ENCODE measurements at regions not wholly inside any gene's neighbourhood (a gene's known extent, or its start where the extent isn't known, plus 50 kb on each side); places are given as distances from the start of the nearest gene placed in this dataset.

DNA sequence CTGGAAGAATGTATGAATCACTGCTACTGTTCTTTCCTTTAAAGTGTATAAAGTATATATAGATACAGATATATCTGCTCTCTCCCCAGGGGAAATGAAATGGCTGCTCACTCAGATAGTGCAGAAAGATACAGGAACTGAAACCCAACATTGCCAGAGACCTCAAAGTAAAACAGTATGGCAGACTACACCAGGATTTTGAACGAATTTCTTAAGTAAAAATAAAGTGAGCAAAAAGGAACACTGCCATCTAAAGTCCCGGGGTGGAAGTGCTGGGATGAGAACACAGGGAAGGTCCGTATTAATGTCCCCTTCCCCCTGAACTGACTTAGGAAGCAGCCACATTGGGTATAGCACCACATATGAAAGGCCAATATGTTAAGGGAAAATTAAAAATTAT, 93.4 kb downstream of the TMA16 start:
- no peak overlapping the region for H3K4me3 Mint-ChIP-seq
- no peak overlapping the region for H2BK5ac ChIP-seq (ENCODE audit: insufficient read length, low read length)
- H2BK120ac ChIP-seq (ENCODE audit: low read depth, low read length, poor library complexity, severe bottlenecking) = no peak overlapping the region
- H3K18ac ChIP-seq (ENCODE audit: insufficient read length, low read depth, low read length) = no peak overlapping the region
- no peaks in the 10 kb centered on the region for H4K20me1 ChIP-seq (ENCODE audit: control insufficient read depth, insufficient read depth, insufficient read length)
- H3K79me1 ChIP-seq (ENCODE audit: insufficient read depth, low read depth, low read length, poor library complexity, severe bottlenecking) = no peaks in the 10 kb centered on the region
- H3T11ph ChIP-seq (ENCODE audit: low read length) = no peak overlapping the region
- DNase-seq = no peak
- no peak overlapping the region for H3K27ac ChIP-seq (ENCODE audit: insufficient read length, low read depth, low read length)
- H4K8ac ChIP-seq (replicated peaks; ENCODE audit: insufficient read length, low read depth, low read length) = no peak overlapping the region
- peaks cover 0 to 4% (median 0%) of the 10 kb centered on the region in 3 experiments; a peak in 1 of 7 replicates for H3K36me3 Mint-ChIP-seq (ENCODE audit: insufficient read depth in 1 of 3, low read depth in 3 of 3)
- H3K27me3 Mint-ChIP-seq (ENCODE audit: low read depth) = no peaks in the 10 kb centered on the region
- H2AFZ ChIP-seq (ENCODE audit: low read length) = no peak overlapping the region
- no peak overlapping the region for H3K4ac ChIP-seq (ENCODE audit: low read depth, low read length)
- TF ChIP-seq CTCF (conservative IDR thresholded peaks at IDR 0.05) = peak; percentile 58
- H2BK20ac ChIP-seq (ENCODE audit: low read depth, low read length, poor library complexity, severe bottlenecking) = no peak overlapping the region
- no peaks in the 10 kb centered on the region for H3K4me1 ChIP-seq (ENCODE audit: insufficient read depth, low read length)
- H2AK5ac ChIP-seq (ENCODE audit: insufficient read length, low read length) = no peak overlapping the region
- no peak overlapping the region for H3K56ac ChIP-seq (ENCODE audit: insufficient read length, low read depth, low read length)
- H3K23ac ChIP-seq (ENCODE audit: insufficient read length, low read depth, low read length) = no peak overlapping the region
- peaks cover 2 to 8% of the 10 kb centered on the region in 2 experiments; a peak in 2 of 5 replicates for H3K9me3 Mint-ChIP-seq
- no peak overlapping the region for H4K5ac ChIP-seq (ENCODE audit: insufficient read length, low read depth, low read length)
- H3K14ac ChIP-seq (ENCODE audit: insufficient read depth, low read length) = no peak overlapping the region
- H4K91ac ChIP-seq (ENCODE audit: insufficient read length, low read depth, low read length) = no peak overlapping the region
- H3K23me2 ChIP-seq (ENCODE audit: insufficient read length, low read depth, low read length, poor library complexity, severe bottlenecking) = no peaks in the 10 kb centered on the region
- H3K4me1 Mint-ChIP-seq = no peaks in the 10 kb centered on the region
- no peaks in the 10 kb centered on the region for H3K27me3 ChIP-seq (ENCODE audit: insufficient read depth, low read length)
- H3K9ac ChIP-seq (ENCODE audit: extremely low read depth, insufficient read length, low read length) = no peak overlapping the region
- no peak overlapping the region for H2BK12ac ChIP-seq (ENCODE audit: insufficient read length, low read depth, low read length)
- H3K9me3 ChIP-seq (ENCODE audit: control insufficient read depth, low read depth, low read length) = no peaks in the 10 kb centered on the region
- H2BK15ac ChIP-seq (ENCODE audit: low read depth, low read length) = no peak overlapping the region
- no CpG with 5 or more reads among the region's 3 CpGs for WGBS (ENCODE audit: extremely low coverage, insufficient read length, low lambda C conversion rate)
- H3K4me2 ChIP-seq (ENCODE audit: insufficient read depth, insufficient read length, low read length) = no peak overlapping the region
- H3K79me2 ChIP-seq (ENCODE audit: insufficient read depth, low read length) = no peaks in the 10 kb centered on the region
- H3K27ac Mint-ChIP-seq = no peak overlapping the region
